ENCODE measurements at regions not wholly inside any gene's neighbourhood (a gene's known extent, or its start where the extent isn't known, plus 50 kb on each side); places are given as distances from the start of the nearest gene placed in this dataset.

DNA sequence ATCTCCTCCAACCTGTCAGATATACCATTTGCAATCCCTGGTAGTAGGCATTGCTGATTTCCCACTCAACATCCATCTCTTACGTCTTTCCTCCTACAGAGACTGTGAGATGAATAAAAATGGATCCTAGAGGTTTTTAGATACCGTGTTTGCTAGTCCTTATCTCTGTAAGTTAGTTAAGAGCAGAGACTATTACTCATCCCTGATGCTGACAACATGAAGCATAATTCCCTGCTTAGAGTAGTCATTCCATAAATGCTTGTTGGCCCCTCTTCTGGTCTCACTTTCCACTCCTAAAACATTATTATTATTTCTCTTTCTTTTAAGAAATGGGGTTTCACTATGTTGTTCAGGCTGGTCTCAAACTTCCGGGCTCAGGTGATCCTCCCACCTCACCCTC is 136.2 kb downstream of the RTP4 start:
- TF ChIP-seq, protein P1, sequence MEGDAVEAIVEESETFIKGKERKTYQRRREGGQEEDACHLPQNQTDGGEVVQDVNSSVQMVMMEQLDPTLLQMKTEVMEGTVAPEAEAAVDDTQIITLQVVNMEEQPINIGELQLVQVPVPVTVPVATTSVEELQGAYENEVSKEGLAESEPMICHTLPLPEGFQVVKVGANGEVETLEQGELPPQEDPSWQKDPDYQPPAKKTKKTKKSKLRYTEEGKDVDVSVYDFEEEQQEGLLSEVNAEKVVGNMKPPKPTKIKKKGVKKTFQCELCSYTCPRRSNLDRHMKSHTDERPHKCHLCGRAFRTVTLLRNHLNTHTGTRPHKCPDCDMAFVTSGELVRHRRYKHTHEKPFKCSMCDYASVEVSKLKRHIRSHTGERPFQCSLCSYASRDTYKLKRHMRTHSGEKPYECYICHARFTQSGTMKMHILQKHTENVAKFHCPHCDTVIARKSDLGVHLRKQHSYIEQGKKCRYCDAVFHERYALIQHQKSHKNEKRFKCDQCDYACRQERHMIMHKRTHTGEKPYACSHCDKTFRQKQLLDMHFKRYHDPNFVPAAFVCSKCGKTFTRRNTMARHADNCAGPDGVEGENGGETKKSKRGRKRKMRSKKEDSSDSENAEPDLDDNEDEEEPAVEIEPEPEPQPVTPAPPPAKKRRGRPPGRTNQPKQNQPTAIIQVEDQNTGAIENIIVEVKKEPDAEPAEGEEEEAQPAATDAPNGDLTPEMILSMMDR (conservative IDR thresholded peaks at IDR 0.05; ENCODE audit: low read length), result no peak
- TF ChIP-seq EZH2phosphoT487 (IDR thresholded peaks at IDR 0.05; ENCODE audit: borderline replicate concordance), result no peak

All from Loucy (cell line).